Mammary epithelial cell (primary cell): ENCODE measurements at regions not wholly inside any gene's neighbourhood (a gene's known extent, or its start where the extent isn't known, plus 50 kb on each side); places are given as distances from the start of the nearest gene placed in this dataset.

Source experiments
- EZH2 ChIP-seq: IDR thresholded peaks from 2 replicates; pipeline ENCODE4 v1.6.1; 2012; ENCODE audit warnings: low read length, inconsistent platforms, borderline replicate concordance
- TF ChIP-seq, protein P1 (sequence below), 2 donors: IDR thresholded peaks in 1 of 2; conservative IDR thresholded peaks in 1 of 2; 2 replicates each; pipeline ENCODE4 v1.5.1; 2011 to 2012; ENCODE audit warnings: inconsistent platforms in 2 of 2, low read length in 2 of 2, mild to moderate bottlenecking in 2 of 2, control low read depth in 1 of 2, low read depth in 1 of 2; ENCODE audit not compliant: insufficient read depth in 1 of 2; ENCODE audit errors: extremely low read depth in 1 of 2

DNA sequence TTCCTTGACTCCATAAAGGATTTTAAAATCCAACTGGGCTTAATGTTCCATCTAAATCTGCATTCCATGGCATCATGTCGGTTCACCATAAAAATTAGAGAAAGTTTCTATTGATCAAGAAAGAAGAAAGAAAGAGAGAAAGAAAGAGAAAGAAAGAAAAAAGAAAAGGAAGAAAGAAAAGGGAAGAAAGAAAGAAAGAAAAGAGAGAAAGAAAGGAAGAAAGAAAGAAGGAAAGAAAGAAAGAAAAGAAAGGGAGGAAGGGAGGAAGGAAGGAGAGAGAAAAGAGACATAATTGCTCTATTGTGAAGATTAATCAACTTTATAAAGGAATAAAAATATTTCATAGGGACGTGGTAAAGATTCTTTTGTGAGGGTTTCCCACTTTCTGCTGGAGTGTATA, 329.2 kb downstream of the DLEU7 start:
- TF ChIP-seq, protein P1, sequence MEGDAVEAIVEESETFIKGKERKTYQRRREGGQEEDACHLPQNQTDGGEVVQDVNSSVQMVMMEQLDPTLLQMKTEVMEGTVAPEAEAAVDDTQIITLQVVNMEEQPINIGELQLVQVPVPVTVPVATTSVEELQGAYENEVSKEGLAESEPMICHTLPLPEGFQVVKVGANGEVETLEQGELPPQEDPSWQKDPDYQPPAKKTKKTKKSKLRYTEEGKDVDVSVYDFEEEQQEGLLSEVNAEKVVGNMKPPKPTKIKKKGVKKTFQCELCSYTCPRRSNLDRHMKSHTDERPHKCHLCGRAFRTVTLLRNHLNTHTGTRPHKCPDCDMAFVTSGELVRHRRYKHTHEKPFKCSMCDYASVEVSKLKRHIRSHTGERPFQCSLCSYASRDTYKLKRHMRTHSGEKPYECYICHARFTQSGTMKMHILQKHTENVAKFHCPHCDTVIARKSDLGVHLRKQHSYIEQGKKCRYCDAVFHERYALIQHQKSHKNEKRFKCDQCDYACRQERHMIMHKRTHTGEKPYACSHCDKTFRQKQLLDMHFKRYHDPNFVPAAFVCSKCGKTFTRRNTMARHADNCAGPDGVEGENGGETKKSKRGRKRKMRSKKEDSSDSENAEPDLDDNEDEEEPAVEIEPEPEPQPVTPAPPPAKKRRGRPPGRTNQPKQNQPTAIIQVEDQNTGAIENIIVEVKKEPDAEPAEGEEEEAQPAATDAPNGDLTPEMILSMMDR (conservative IDR thresholded peaks at IDR 0.05 in 1 of 2, IDR thresholded peaks at IDR 0.05 in 1 of 2; ENCODE audit: extremely low read depth in 1 of 2, insufficient read depth in 1 of 2, low read depth in 1 of 2, low read length in 2 of 2): no peak
- TF ChIP-seq EZH2: no peak
